GM12878 (cell line): ENCODE measurements at regions not wholly inside any gene's neighbourhood (a gene's known extent, or its start where the extent isn't known, plus 50 kb on each side); places are given as distances from the start of the nearest gene placed in this dataset.

ENCODE experiments used
- ATAC-seq: fragments of 200-7000 bp; cut with Tn5 transposase; 3 replicates; pipeline ENCODE4 v1.9.1; 2020; ENCODE audit warnings: mild to moderate bottlenecking, moderate library complexity
- BruUV-seq: library from RNA; stranded (reverse); fragments of 400-500 nt; replicated peaks from 2 replicates; lab custom pipeline; 2021; lab: Mats Ljungman, UMichigan
- CTCF ChIA-PET: fragments of 300-600 bp; sonication (Branson Sonifier 250); formaldehyde crosslinking; extraction: SDS; loops from one replicate; lab custom pipeline; 2021; ENCODE audit warnings: inconsistent platforms; lab: Yijun Ruan, JAX
- POLR2A ChIA-PET: fragments of 350-600 bp; formaldehyde crosslinking; extraction: SDS; loops from one replicate; lab custom pipeline; 2021; ENCODE audit warnings: inconsistent platforms; lab: Charles Lee
- RAD21 ChIA-PET: fragments of 300-600 bp; sonication (Branson Sonifier 250); formaldehyde crosslinking; loops from one replicate; lab custom pipeline; 2023; ENCODE audit warnings: antibody characterized with exemption; ENCODE audit not compliant: unreplicated experiment; lab: Charles Lee
- SMC1A ChIA-PET: fragments of 300-600 bp; sonication (Branson Sonifier 250); formaldehyde crosslinking; loops from one replicate; lab custom pipeline; 2023; ENCODE audit not compliant: unreplicated experiment, uncharacterized antibody; lab: Charles Lee
- DNase-seq: peaks from one replicate; pipeline ENCODE4 v3.0.0-alpha.2; 2011; ENCODE audit warnings: low read depth, low spot score
- FAIRE-seq: peaks from 3 replicates; lab custom pipeline; 2011; peaks lifted over from hg19 to GRCh38; lab: Jason Lieb, UNC
- H2AFZ ChIP-seq: 2 replicates; pipeline ENCODE4 v1.6.0; 2011; ENCODE audit warnings: low read depth, low read length, control low read depth; ENCODE audit not compliant: control insufficient read depth
- H3K27ac ChIP-seq: 2 replicates; pipeline ENCODE4 v1.5.1; 2011; ENCODE audit warnings: control low read depth; ENCODE audit not compliant: control insufficient read depth, insufficient read depth
- H3K27me3 ChIP-seq, 2 experiments: replicated peaks in 1 of 2; 2 replicates each; pipeline versions ENCODE4 v1.6.0 to v1.6.1; 2011; ENCODE audit warnings: low read length in 1 of 2; ENCODE audit not compliant: control insufficient read depth in 2 of 2, insufficient read depth in 2 of 2
- H3K36me3 ChIP-seq, 2 experiments: 2 replicates each; pipeline ENCODE4 v1.5.1; 2011; ENCODE audit warnings: low read length in 1 of 2; ENCODE audit not compliant: control insufficient read depth in 2 of 2, insufficient read depth in 2 of 2
- H3K4me1 ChIP-seq: 2 replicates; pipeline ENCODE4 v1.6.1; 2011; ENCODE audit warnings: mild to moderate bottlenecking, low read length, moderate library complexity, mixed read lengths; ENCODE audit not compliant: control insufficient read depth, insufficient read depth
- H3K4me2 ChIP-seq: 2 replicates; pipeline ENCODE4 v1.6.0; 2011; ENCODE audit warnings: control low read depth; ENCODE audit not compliant: control insufficient read depth, insufficient read depth
- H3K4me3 ChIP-seq: fragments of 200-600 bp; sonication (generic); 2 replicates; pipeline ENCODE4 v1.5.1; 2016
- H3K79me2 ChIP-seq: 2 replicates; pipeline ENCODE4 v1.6.0; 2011; ENCODE audit warnings: low read length; ENCODE audit not compliant: control insufficient read depth, insufficient read depth
- H3K9ac ChIP-seq: 2 replicates; pipeline ENCODE4 v1.8.0; 2011; ENCODE audit warnings: low read length, control low read depth, mixed read lengths; ENCODE audit not compliant: control insufficient read depth, insufficient read depth
- H3K9me3 ChIP-seq: replicated peaks from 3 replicates; pipeline ENCODE4 v1.5.1; 2011; ENCODE audit warnings: mild to moderate bottlenecking, low read length; ENCODE audit not compliant: control insufficient read depth, insufficient read depth
- H4K20me1 ChIP-seq: 2 replicates; pipeline ENCODE4 v1.6.0; 2011; ENCODE audit not compliant: control insufficient read depth, insufficient read depth
- ELK1 ChIP-seq: IDR thresholded peaks from 2 replicates; pipeline ENCODE4 v1.6.1; 2012; ENCODE audit warnings: low read depth, low read length, improper control_type of control experiment
- IKZF2 ChIP-seq, 2 experiments: fragments of 450-650 bp; IDR thresholded peaks; 2 replicates each; pipeline ENCODE4 v1.6.1; 2017; ENCODE audit warnings: mild to moderate bottlenecking in 2 of 2, moderate library complexity in 2 of 2
- LARP7 ChIP-seq: fragments of 450-650 bp; IDR thresholded peaks from 2 replicates; pipeline ENCODE4 v1.6.1; 2017; ENCODE audit warnings: mild to moderate bottlenecking
- SKIL ChIP-seq: fragments of 450-650 bp; IDR thresholded peaks from 2 replicates; pipeline ENCODE4 v1.6.1; 2017; ENCODE audit warnings: mild to moderate bottlenecking, low read depth, inconsistent platforms; ENCODE audit not compliant: poor library complexity, severe bottlenecking
- WGBS: methylation state at CpG from one replicate; pipeline ENCODE4 v1.1.6; 2016; ENCODE audit warnings: low lambda C conversion rate; ENCODE audit not compliant: insufficient replicate concordance, insufficient coverage; ENCODE audit errors: missing lambda C conversion rate; 5-methylcytosine and 5-hydroxymethylcytosine counted together
- in situ Hi-C: fragments of 300-500 bp; cut with MboI; formaldehyde crosslinking; loops from 9 replicates; pipeline ENCODE4 v1.14.3; 2018; ENCODE audit warnings: mixed read lengths
- intact Hi-C: fragments of 100-400 bp; cut with micrococcal nuclease; formaldehyde crosslinking; loops from one replicate; pipeline ENCODE4 v1.14.2; 2022; ENCODE audit not compliant: unreplicated experiment
- TF ChIP-seq, protein P1 (sequence below): IDR thresholded peaks from 2 replicates; pipeline ENCODE4 v1.6.1; 2012; ENCODE audit warnings: low read depth, low read length, improper control_type of control experiment
- TF ChIP-seq, protein P2 (sequence below): fragments of 450-650 bp; IDR thresholded peaks from 2 replicates; pipeline ENCODE4 v1.6.1; 2016; ENCODE audit warnings: mild to moderate bottlenecking

DNA sequence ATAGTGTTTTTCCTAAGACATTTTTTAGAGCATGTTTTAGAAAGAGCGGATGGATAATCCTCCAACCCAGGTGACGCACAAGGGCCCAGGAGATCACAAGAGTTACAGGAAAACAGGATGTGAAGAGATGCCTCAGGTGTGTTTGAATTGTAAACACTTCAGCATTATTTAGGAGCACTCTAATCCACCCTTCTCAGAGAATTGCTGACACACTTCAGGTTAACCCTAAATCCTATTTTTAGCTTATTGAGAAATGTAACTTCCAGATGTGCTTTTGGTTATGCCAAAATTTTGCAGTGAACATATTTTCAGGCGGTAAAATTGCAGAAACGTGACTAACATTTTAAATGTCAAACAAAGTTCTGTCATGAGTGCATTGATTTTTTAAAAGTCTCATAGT is 755.4 kb upstream of the CTNND2 start:
- POLR2A ChIA-PET = no interaction called here
- Histone ChIP-seq H3K9me3 (no peaks in the 10 kb centered on the region), H2AFZ (no peak overlapping the region), H3K4me3 (no peak overlapping the region), H3K4me2 (no peak overlapping the region)
- ATAC-seq = no peak
- intact Hi-C loops = no loop called here
- in situ Hi-C loops = no loop called here
- TF ChIP-seq, protein P1, sequence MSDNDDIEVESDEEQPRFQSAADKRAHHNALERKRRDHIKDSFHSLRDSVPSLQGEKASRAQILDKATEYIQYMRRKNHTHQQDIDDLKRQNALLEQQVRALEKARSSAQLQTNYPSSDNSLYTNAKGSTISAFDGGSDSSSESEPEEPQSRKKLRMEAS = no peak
- TF ChIP-seq IKZF2 (IDR thresholded peaks at IDR 0.05) (no peak), LARP7 (no peak), SKIL (no peak), ELK1 (no peak)
- TF ChIP-seq, protein P2, sequence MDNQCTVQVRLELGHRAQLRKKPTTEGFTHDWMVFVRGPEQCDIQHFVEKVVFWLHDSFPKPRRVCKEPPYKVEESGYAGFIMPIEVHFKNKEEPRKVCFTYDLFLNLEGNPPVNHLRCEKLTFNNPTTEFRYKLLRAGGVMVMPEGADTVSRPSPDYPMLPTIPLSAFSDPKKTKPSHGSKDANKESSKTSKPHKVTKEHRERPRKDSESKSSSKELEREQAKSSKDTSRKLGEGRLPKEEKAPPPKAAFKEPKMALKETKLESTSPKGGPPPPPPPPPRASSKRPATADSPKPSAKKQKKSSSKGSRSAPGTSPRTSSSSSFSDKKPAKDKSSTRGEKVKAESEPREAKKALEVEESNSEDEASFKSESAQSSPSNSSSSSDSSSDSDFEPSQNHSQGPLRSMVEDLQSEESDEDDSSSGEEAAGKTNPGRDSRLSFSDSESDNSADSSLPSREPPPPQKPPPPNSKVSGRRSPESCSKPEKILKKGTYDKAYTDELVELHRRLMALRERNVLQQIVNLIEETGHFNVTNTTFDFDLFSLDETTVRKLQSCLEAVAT = no peak
- TF ChIP-seq, all 136 proteins: peak for 0
- 37% methylated on average over 4 of the region's 4 CpGs for WGBS
- no peak for FAIRE-seq
- RAD21 ChIA-PET = no interaction called here
- no peak overlapping the region for H3K9ac ChIP-seq
- H3K4me1 ChIP-seq = no peaks in the 10 kb centered on the region
- no peaks in the 10 kb centered on the region for H4K20me1 ChIP-seq
- BruUV-seq = no TSS peak
- H3K27me3 ChIP-seq = no peaks in the 10 kb centered on the region
- no peak for DNase-seq
- H3K36me3 ChIP-seq = no peaks in the 10 kb centered on the region
- no peaks in the 10 kb centered on the region for H3K79me2 ChIP-seq
- SMC1A ChIA-PET = no interaction called here
- CTCF ChIA-PET = no interaction called here
- H3K27ac ChIP-seq = no peak overlapping the region
